SW480 (cell line): ENCODE measurements at regions not wholly inside any gene's neighbourhood (a gene's known extent, or its start where the extent isn't known, plus 50 kb on each side); places are given as distances from the start of the nearest gene placed in this dataset.

ENCODE experiments used
- DNase-seq: peaks from one replicate; pipeline ENCODE4 v3.0.0-alpha.2; 2016; ENCODE audit warnings: low spot score

GRCh38 chr9:109913461-109913810, 133.4 kb downstream of the PALM2AKAP2 start:
- no peak for DNase-seq

- no peak for DNase-seq
Measured at GRCh38 chr9:109914280-109915027, 134.5 kb downstream of the PALM2AKAP2 start.

- DNase-seq = no peak
Measured at GRCh38 chr9:109916316-109916715, 136.3 kb downstream of the PALM2AKAP2 start.

GRCh38 chr9:109918339-109919163, 138.6 kb downstream of the PALM2AKAP2 start:
- DNase-seq = no peak

- DNase-seq = no peak
Measured at GRCh38 chr9:109919736-109920408, 139.9 kb downstream of the PALM2AKAP2 start.

GRCh38 chr9:109922617-109923470, 142.8 kb downstream of the PALM2AKAP2 start:
- no peak for DNase-seq

- no peak for DNase-seq
Measured at GRCh38 chr9:109923471-109923760, 143.4 kb downstream of the PALM2AKAP2 start.

- no peak for DNase-seq
Measured at GRCh38 chr9:109923806-109924205, 143.8 kb downstream of the PALM2AKAP2 start.

- no peak for DNase-seq
Measured at GRCh38 chr9:109925799-109926198, 145.8 kb downstream of the PALM2AKAP2 start.

GRCh38 chr9:109926421-109926869, 146.4 kb downstream of the PALM2AKAP2 start:
- DNase-seq = no peak

GRCh38 chr9:109931623-109932022, 151.6 kb downstream of the PALM2AKAP2 start:
- no peak for DNase-seq

GRCh38 chr9:109934136-109934856, 154.3 kb downstream of the PALM2AKAP2 start:
- DNase-seq = no peak

GRCh38 chr9:109934857-109935215, 154.8 kb downstream of the PALM2AKAP2 start:
- DNase-seq = no peak

- DNase-seq = no peak
Measured at GRCh38 chr9:109935406-109936087, 155.5 kb downstream of the PALM2AKAP2 start.

GRCh38 chr9:109937861-109938453, 158.0 kb downstream of the PALM2AKAP2 start:
- no peak for DNase-seq

GRCh38 chr9:109939698-109940342, 159.8 kb downstream of the PALM2AKAP2 start:
- DNase-seq = no peak

GRCh38 chr9:109940561-109940960, 160.6 kb downstream of the PALM2AKAP2 start:
- no peak for DNase-seq

GRCh38 chr9:109941771-109942170, 161.8 kb downstream of the PALM2AKAP2 start:
- no peak for DNase-seq

- no peak for DNase-seq
Measured at GRCh38 chr9:109945573-109945972, 165.6 kb downstream of the PALM2AKAP2 start.

GRCh38 chr9:109948453-109948852, 168.5 kb downstream of the PALM2AKAP2 start:
- no peak for DNase-seq
